ENCODE measurements at regions not wholly inside any gene's neighbourhood (a gene's known extent, or its start where the extent isn't known, plus 50 kb on each side); places are given as distances from the start of the nearest gene placed in this dataset.

- no peak for DNase-seq (ENCODE audit: low spot score)
Measured at GRCh38 chr10:129114588-129114987, 352.5 kb upstream of the MGMT start.

- no peak for DNase-seq (ENCODE audit: low spot score)
Measured at GRCh38 chr10:129116371-129116770, 350.7 kb upstream of the MGMT start.

DNA sequence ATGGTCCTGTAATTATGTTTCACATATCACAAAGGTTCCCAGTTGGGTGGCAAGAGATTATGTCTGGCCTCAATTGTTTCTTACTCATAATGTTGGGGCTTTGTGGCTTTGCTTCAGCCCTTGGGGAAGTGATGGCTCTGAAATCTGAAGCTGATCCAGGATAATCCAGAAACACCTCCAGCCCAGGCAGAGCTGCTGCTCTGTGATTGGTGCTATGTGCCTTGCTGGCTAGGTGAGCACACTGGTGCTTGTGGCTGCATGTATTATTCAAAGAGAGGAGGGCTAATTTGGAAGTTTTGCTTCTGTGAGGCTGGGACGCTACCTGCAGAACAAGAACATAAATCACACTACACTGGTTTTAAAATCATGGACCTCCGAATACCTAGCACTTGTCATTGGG, 346.6 kb upstream of the MGMT start:
- DNase-seq (ENCODE audit: low spot score) = no peak

GRCh38 chr10:129122846-129123245, 344.2 kb upstream of the MGMT start:
- no peak for DNase-seq (ENCODE audit: low spot score)

DNA sequence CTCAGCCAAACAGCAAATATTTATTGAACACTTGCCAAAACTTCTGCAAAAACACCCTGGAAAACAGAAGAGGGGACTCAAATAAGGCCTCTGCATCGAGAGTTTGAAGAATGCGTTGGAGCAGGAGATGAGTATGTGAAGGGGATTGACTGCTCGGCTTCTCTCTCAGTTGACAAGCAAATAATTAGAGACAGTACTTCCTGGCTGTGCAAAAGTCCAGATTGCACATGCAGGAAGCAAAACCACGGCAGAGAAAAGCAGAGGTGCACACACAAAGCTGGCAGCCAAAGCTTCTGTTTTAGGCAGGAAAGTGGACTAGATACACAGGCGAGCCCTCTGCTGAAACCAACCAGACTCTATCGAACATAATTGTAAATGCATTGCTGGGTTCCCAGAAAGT, 343.6 kb upstream of the MGMT start:
- no peak for DNase-seq (ENCODE audit: low spot score)

GRCh38 chr10:129126982-129127381, 340.1 kb upstream of the MGMT start:
- no peak for DNase-seq (ENCODE audit: low spot score)

- no peak for DNase-seq (ENCODE audit: low spot score)
Measured at GRCh38 chr10:129131457-129132132, 335.4 kb upstream of the MGMT start.

GRCh38 chr10:129133856-129134255, 333.2 kb upstream of the MGMT start:
- DNase-seq (ENCODE audit: low spot score) = no peak

DNA sequence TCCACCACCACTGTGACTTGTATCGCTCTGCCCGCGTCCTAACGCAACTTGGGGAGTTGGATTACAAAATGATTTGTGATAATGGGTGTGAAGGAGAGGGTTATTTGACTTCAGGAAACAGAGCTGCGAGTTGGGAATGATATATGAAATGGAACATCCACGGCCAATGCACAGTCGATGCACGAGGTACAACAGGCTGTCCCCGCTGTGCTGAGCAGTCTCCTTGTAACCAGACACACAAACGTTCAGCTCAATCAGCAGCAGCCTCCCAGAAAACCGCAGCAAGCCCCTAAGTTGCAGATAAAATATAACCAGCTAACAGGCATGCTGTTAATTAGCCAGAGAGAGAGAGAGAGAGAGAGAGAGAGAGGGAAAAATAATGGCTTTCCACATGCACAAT, 332.7 kb upstream of the MGMT start:
- DNase-seq (ENCODE audit: low spot score) = no peak

DNA sequence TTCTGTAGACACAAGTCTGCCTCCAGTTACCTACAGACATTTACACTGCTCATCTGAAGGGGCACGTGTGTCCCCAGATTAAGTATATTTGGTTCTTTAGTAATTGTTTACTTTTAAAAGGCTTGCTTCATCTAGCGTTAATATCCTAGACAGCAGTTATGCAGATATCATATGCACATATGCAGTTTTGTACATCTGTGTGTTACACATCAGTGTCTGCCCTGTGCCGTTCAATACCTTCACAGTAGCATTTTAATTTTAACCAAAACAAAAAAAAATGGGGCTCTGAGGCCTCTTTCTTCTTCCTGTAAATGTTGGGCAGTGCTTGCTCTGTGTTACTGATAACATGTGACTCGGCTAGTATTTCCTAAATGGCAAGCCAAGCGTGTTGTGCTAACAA, 331.4 kb upstream of the MGMT start:
- no peak for DNase-seq (ENCODE audit: low spot score)

DNA sequence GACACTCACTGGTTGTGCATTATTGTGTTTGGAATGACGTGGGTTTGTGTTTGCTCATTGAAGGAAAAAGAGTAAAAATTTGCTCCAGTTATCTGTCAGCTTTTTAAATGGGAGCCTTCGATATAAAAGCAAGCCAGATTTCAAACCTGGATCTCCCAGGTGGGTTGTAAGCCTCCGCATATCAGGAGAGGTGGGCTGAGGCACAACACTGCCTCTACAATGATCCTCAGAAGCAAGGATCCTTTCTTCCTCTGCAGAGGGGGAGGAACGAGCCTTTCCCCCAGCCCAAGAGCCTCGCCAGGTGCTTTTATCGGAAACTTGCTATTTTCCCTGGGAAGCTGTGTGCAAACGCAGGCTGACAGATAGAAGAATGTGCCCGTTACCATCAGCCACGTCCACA, 331.0 kb upstream of the MGMT start:
- no peak for DNase-seq (ENCODE audit: low spot score)

GRCh38 chr10:129136951-129137350, 330.1 kb upstream of the MGMT start:
- DNase-seq (ENCODE audit: low spot score) = no peak

GRCh38 chr10:129140921-129141885, 325.8 kb upstream of the MGMT start:
- DNase-seq (ENCODE audit: low spot score) = peak; percentile 37

DNA sequence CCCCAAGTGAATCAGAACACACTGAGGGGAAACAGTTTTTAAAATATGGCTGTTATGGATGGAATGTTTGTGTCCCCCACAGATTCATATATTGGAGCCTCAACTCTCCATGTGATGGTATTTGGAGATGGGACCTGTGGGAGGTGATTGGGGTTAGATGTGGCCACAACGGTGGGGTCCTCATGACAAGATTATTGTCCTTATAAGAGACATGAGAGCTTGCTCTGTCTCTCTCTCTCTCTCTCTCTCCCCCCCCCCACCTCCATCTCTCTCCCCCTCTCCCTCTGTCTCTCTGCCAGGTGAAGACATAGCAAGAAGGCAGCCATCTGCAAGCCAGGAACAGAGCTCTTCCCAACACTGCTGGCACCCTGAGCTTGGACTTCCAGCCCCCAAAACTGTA, 315.8 kb upstream of the MGMT start:
- no peak for DNase-seq (ENCODE audit: low spot score)

GRCh38 chr10:129156406-129156805, 310.6 kb upstream of the MGMT start:
- DNase-seq (ENCODE audit: low spot score) = no peak

- DNase-seq (ENCODE audit: low spot score) = no peak
Measured at GRCh38 chr10:129157185-129157584, 309.9 kb upstream of the MGMT start.

- no peak for DNase-seq (ENCODE audit: low spot score)
Measured at GRCh38 chr10:129161150-129161549, 305.9 kb upstream of the MGMT start.

- DNase-seq (ENCODE audit: low spot score) = no peak
Measured at GRCh38 chr10:129163531-129163930, 303.5 kb upstream of the MGMT start.

DNA sequence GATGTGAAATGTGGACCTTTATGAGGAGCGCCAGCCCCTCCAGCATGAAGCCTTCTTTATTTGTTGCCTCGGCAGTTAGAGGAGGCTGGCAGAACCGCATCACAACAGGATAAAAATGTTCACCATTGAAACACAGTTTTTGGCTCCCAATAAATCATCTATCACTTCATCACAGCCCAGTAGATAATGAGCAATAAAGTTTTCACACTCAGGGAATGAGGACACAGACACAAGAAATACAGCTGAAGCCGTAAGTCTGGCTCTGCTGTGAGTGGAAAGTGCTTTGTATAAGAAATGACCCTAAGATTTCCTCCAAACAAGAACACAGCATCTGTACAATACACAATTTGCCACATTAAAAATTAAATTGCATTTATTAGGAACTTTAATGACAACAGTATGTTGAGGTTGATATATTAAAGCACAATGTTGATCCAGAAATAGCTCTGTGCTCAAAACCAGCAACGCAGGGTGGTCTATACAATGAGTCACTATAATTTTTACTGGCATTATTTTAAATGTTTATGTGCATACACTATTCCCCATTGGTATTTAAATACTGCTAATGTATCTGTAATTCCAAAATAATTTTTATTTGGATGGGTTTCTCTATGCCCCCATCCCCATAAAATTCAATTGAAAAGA, 301.8 kb upstream of the MGMT start:
- DNase-seq (ENCODE audit: low spot score) = no peak

GRCh38 chr10:129165770-129166169, 301.3 kb upstream of the MGMT start:
- DNase-seq (ENCODE audit: low spot score) = no peak

DNA sequence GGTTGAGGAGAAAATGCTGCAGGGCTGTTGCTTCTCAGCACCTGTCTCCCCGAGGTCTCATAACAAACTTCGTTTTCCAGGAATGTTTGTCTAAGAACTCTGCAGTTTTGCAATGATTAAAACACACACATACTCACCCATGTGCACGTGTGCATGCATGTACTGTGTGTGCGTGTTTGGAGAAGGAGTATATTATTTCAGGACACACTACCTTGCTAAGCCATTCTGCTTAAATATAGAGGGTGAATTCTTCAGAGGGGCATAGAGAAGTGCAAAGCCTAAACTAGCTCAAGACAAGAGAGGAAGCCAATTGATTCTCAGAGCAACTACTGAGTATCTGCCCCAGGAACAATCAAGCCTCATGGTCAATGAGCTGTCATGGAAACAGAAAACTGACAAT, 298.4 kb upstream of the MGMT start:
- no peak for DNase-seq (ENCODE audit: low spot score)

DNA sequence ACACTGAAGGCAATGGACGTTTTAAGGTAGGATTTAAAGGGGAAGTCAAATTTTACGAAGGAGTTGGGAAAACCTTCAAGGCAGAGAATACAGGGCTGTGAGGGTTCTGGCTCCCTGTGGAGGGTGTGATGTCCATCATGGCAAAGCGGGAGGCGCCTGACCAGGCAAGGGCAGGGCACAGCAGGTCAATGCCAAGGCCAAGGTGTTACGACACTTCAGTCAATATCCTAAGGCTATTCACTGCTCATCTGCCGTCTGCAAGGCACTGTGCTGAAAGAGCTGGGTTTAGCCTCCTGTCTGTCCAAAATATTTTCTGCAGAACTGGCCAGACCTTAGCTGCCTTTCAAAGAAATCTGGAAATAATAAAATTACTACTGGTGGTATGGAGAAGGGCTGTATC, 297.9 kb upstream of the MGMT start:
- DNase-seq (ENCODE audit: low spot score) = no peak

DNA sequence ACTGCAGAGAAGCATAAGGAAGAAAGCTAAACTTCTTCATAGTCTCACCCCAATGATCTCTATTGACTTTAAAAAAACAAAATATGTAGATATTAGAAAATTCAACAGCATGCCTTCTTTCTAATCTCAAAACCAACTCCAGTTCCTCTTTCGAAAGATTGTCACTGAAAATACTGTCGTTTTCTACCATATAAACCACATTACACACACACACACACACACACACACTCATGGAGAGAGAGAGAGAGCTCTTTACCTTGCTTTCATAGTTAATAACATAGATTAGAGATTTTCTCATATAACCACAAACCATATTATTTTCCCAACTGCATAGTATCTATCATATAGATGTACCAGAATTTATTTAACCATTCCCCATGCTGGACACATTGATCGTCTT, 296.2 kb upstream of the MGMT start:
- DNase-seq (ENCODE audit: low spot score) = no peak

Data from globus pallidus (tissue), 1 donor.